WI38 (cell line): ENCODE measurements at regions not wholly inside any gene's neighbourhood (a gene's known extent, or its start where the extent isn't known, plus 50 kb on each side); places are given as distances from the start of the nearest gene placed in this dataset.

ENCODE experiments used
- H3K4me3 ChIP-seq: 2 replicates; pipeline ENCODE4 v1.5.1; 2011; ENCODE audit warnings: low read depth, mild to moderate bottlenecking, control low read depth, low read length
- CTCF ChIP-seq: IDR thresholded peaks from 2 replicates; pipeline ENCODE4 v1.5.1; 2012; ENCODE audit warnings: low read depth, mild to moderate bottlenecking, control low read depth, low read length

- no peak for TF ChIP-seq CTCF
- H3K4me3 ChIP-seq: no peak overlapping the region
These were observed 297.3 kb downstream of the INSC start for GRCh38 chr11:15412054-15412453.

GRCh38 chr11:15418921-15419320, 304.2 kb downstream of the INSC start:
- no peak for TF ChIP-seq CTCF
- no peak overlapping the region for H3K4me3 ChIP-seq

GRCh38 chr11:15419696-15420095, 305.0 kb downstream of the INSC start:
- H3K4me3 ChIP-seq: no peak overlapping the region
- TF ChIP-seq CTCF: no peak

GRCh38 chr11:15430381-15430780, 315.7 kb downstream of the INSC start:
- H3K4me3 ChIP-seq: no peak overlapping the region
- TF ChIP-seq CTCF: no peak

GRCh38 chr11:15434529-15434928, 319.8 kb downstream of the INSC start:
- H3K4me3 ChIP-seq: no peak overlapping the region
- no peak for TF ChIP-seq CTCF

GRCh38 chr11:15446315-15446714, 331.6 kb downstream of the INSC start:
- no peak overlapping the region for H3K4me3 ChIP-seq
- no peak for TF ChIP-seq CTCF

GRCh38 chr11:15446929-15447328, 332.2 kb downstream of the INSC start:
- H3K4me3 ChIP-seq: no peak overlapping the region

More at GRCh38 chr11:15446929-15447328, 332.2 kb downstream of the INSC start:
- TF ChIP-seq CTCF: no peak
